ENCODE measurements at regions not wholly inside any gene's neighbourhood (a gene's known extent, or its start where the extent isn't known, plus 50 kb on each side); places are given as distances from the start of the nearest gene placed in this dataset.

DNA sequence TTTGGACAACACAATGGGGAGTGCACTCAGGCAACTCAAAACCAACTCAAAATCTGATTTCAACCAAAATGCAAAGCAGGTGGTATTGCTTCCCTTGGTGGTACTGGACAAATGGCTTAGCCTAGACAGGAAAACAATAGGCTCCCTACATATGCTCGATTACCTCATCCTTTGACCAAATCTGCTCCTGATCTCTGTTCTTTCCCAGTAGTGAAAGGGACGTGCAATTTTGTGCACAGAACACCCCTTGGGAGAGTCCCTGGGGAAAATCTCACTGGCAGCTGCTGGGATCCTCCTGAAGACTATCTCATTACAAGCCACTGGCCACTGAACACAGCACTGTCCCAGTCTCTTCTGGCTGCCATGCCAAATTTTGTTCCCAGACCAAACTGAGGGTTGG is 149.2 kb upstream of the VSTM2A start:
- ATAC-seq = no peak
- no peak for TF ChIP-seq GLIS3 (CRISPR knock-in tag; IDR thresholded peaks at IDR 0.05)
- TF ChIP-seq ZNF8 (CRISPR knock-in tag; IDR thresholded peaks at IDR 0.05) = no peak
- TF ChIP-seq, protein P1, sequence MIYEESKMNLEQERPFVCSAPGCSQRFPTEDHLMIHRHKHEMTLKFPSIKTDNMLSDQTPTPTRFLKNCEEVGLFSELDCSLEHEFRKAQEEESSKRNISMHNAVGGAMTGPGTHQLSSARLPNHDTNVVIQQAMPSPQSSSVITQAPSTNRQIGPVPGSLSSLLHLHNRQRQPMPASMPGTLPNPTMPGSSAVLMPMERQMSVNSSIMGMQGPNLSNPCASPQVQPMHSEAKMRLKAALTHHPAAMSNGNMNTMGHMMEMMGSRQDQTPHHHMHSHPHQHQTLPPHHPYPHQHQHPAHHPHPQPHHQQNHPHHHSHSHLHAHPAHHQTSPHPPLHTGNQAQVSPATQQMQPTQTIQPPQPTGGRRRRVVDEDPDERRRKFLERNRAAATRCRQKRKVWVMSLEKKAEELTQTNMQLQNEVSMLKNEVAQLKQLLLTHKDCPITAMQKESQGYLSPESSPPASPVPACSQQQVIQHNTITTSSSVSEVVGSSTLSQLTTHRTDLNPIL (CRISPR knock-in tag; IDR thresholded peaks at IDR 0.05; ENCODE audit: low read depth) = no peak
- no peak for TF ChIP-seq SNAI2 (CRISPR knock-in tag; IDR thresholded peaks at IDR 0.05)
- no peak for TF ChIP-seq ESRRG (CRISPR knock-in tag; IDR thresholded peaks at IDR 0.05)
- TF ChIP-seq ZFP3 (CRISPR knock-in tag; IDR thresholded peaks at IDR 0.05) = no peak
- TF ChIP-seq, protein P2, sequence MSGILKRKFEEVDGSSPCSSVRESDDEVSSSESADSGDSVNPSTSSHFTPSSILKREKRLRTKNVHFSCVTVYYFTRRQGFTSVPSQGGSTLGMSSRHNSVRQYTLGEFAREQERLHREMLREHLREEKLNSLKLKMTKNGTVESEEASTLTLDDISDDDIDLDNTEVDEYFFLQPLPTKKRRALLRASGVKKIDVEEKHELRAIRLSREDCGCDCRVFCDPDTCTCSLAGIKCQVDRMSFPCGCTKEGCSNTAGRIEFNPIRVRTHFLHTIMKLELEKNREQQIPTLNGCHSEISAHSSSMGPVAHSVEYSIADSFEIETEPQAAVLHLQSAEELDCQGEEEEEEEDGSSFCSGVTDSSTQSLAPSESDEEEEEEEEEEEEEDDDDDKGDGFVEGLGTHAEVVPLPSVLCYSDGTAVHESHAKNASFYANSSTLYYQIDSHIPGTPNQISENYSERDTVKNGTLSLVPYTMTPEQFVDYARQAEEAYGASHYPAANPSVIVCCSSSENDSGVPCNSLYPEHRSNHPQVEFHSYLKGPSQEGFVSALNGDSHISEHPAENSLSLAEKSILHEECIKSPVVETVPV (CRISPR knock-in tag; IDR thresholded peaks at IDR 0.05) = no peak
- no peak for TF ChIP-seq ZFP30 (CRISPR knock-in tag; IDR thresholded peaks at IDR 0.05)
- no peak for TF ChIP-seq ISL1 (CRISPR knock-in tag; IDR thresholded peaks at IDR 0.05)

DNA sequence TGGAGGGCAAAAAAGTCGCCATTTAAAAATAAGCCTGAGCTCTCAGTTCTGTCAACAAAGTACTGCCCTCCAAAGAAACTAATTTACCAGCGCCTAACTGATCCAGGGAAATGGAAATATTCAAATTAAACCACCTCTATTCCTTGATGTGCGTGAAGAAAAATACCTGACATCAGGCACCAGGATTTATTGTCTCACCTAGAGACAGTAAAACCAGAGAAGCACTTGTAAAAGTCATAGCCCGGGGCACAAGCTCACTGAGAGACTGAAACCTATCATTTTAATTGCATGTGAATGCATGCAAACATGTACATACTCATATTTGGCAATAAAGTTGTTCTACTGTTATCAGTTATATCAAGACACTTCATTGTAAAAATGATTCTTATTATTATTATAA is 147.3 kb upstream of the VSTM2A start:
- ATAC-seq = no peak
- TF ChIP-seq ZNF565 (CRISPR knock-in tag; conservative IDR thresholded peaks at IDR 0.05; ENCODE audit: low read depth) (no peak), ZNF70 (CRISPR knock-in tag; IDR thresholded peaks at IDR 0.05) (no peak), ZC3H10 (CRISPR knock-in tag; IDR thresholded peaks at IDR 0.05) (no peak), OSR1 (CRISPR knock-in tag; IDR thresholded peaks at IDR 0.05) (no peak), ESRRG (CRISPR knock-in tag; IDR thresholded peaks at IDR 0.05) (no peak), ZFP30 (CRISPR knock-in tag; IDR thresholded peaks at IDR 0.05) (no peak), PATZ1 (CRISPR knock-in tag; IDR thresholded peaks at IDR 0.05; ENCODE audit: borderline replicate concordance) (no peak), GLIS3 (CRISPR knock-in tag; IDR thresholded peaks at IDR 0.05) (no peak), PPARA (CRISPR knock-in tag; IDR thresholded peaks at IDR 0.05; ENCODE audit: borderline replicate concordance) (no peak), TCF4 (CRISPR knock-in tag; IDR thresholded peaks at IDR 0.05; ENCODE audit: borderline replicate concordance) (no peak), ISL1 (CRISPR knock-in tag; IDR thresholded peaks at IDR 0.05) (no peak), RARB (CRISPR knock-in tag; IDR thresholded peaks at IDR 0.05) (no peak), CSDC2 (CRISPR knock-in tag; IDR thresholded peaks at IDR 0.05) (no peak), BACH2 (CRISPR knock-in tag; IDR thresholded peaks at IDR 0.05; ENCODE audit: borderline replicate concordance) (no peak)
- TF ChIP-seq, protein P3, sequence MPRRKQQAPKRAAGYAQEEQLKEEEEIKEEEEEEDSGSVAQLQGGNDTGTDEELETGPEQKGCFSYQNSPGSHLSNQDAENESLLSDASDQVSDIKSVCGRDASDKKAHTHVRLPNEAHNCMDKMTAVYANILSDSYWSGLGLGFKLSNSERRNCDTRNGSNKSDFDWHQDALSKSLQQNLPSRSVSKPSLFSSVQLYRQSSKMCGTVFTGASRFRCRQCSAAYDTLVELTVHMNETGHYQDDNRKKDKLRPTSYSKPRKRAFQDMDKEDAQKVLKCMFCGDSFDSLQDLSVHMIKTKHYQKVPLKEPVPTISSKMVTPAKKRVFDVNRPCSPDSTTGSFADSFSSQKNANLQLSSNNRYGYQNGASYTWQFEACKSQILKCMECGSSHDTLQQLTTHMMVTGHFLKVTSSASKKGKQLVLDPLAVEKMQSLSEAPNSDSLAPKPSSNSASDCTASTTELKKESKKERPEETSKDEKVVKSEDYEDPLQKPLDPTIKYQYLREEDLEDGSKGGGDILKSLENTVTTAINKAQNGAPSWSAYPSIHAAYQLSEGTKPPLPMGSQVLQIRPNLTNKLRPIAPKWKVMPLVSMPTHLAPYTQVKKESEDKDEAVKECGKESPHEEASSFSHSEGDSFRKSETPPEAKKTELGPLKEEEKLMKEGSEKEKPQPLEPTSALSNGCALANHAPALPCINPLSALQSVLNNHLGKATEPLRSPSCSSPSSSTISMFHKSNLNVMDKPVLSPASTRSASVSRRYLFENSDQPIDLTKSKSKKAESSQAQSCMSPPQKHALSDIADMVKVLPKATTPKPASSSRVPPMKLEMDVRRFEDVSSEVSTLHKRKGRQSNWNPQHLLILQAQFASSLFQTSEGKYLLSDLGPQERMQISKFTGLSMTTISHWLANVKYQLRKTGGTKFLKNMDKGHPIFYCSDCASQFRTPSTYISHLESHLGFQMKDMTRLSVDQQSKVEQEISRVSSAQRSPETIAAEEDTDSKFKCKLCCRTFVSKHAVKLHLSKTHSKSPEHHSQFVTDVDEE (CRISPR knock-in tag; IDR thresholded peaks at IDR 0.05) = no peak
- TF ChIP-seq, protein P4, sequence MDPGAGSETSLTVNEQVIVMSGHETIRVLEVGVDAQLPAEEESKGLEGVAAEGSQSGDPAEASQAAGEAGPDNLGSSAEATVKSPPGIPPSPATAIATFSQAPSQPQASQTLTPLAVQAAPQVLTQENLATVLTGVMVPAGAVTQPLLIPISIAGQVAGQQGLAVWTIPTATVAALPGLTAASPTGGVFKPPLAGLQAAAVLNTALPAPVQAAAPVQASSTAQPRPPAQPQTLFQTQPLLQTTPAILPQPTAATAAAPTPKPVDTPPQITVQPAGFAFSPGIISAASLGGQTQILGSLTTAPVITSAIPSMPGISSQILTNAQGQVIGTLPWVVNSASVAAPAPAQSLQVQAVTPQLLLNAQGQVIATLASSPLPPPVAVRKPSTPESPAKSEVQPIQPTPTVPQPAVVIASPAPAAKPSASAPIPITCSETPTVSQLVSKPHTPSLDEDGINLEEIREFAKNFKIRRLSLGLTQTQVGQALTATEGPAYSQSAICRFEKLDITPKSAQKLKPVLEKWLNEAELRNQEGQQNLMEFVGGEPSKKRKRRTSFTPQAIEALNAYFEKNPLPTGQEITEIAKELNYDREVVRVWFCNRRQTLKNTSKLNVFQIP (CRISPR knock-in tag; IDR thresholded peaks at IDR 0.05; ENCODE audit: borderline replicate concordance, low read depth) = no peak

- no peak for ATAC-seq
- no peak for TF ChIP-seq ARNTL (CRISPR knock-in tag; IDR thresholded peaks at IDR 0.05; ENCODE audit: borderline replicate concordance, low read depth)
- TF ChIP-seq ZNF8 (CRISPR knock-in tag; IDR thresholded peaks at IDR 0.05) = no peak
- TF ChIP-seq, protein P4 (CRISPR knock-in tag; IDR thresholded peaks at IDR 0.05; ENCODE audit: borderline replicate concordance, low read depth) = no peak
- TF ChIP-seq ZFP30 (CRISPR knock-in tag; IDR thresholded peaks at IDR 0.05) = no peak
- no peak for TF ChIP-seq TOX (CRISPR knock-in tag; IDR thresholded peaks at IDR 0.05; ENCODE audit: borderline replicate concordance)
- no peak for TF ChIP-seq ZFP3 (CRISPR knock-in tag; IDR thresholded peaks at IDR 0.05)
- TF ChIP-seq OSR1 (CRISPR knock-in tag; IDR thresholded peaks at IDR 0.05) = no peak
- no peak for TF ChIP-seq PPARA (CRISPR knock-in tag; IDR thresholded peaks at IDR 0.05; ENCODE audit: borderline replicate concordance)
- TF ChIP-seq, protein P2 (CRISPR knock-in tag; IDR thresholded peaks at IDR 0.05) = no peak
- TF ChIP-seq, protein P1 (CRISPR knock-in tag; IDR thresholded peaks at IDR 0.05; ENCODE audit: low read depth) = no peak
- TF ChIP-seq GLIS3 (CRISPR knock-in tag; IDR thresholded peaks at IDR 0.05) = no peak
- no peak for TF ChIP-seq ZNF565 (CRISPR knock-in tag; conservative IDR thresholded peaks at IDR 0.05; ENCODE audit: low read depth)
These were observed 144.2 kb upstream of the VSTM2A start for GRCh38 chr7:54397836-54398612.
